Transverse colon (tissue), 4 donors: ENCODE measurements at regions not wholly inside any gene's neighbourhood (a gene's known extent, or its start where the extent isn't known, plus 50 kb on each side); places are given as distances from the start of the nearest gene placed in this dataset.

Source experiments
- DNase-seq: peaks from one replicate; pipeline ENCODE4 v3.0.0-alpha.2; 2019
- H3K27ac ChIP-seq, 4 donors: fragments of 200-600 bp; sonication (generic); 2 replicates each; pipeline ENCODE4 v1.5.1; 2016 to 2018; ENCODE audit warnings: inconsistent platforms in 4 of 4
- H3K27me3 ChIP-seq: fragments of 200-600 bp; sonication (generic); 2 replicates; pipeline ENCODE4 v1.5.1; 2017; ENCODE audit warnings: inconsistent platforms
- H3K36me3 ChIP-seq, 4 donors: fragments of 200-600 bp; sonication (generic); 2 replicates each; pipeline ENCODE4 v1.5.1; 2017 to 2019; ENCODE audit warnings: inconsistent platforms in 4 of 4
- H3K4me1 ChIP-seq, 4 donors: fragments of 200-600 bp; sonication (generic); 2 replicates each; pipeline ENCODE4 v1.5.1; 2017 to 2020; ENCODE audit warnings: inconsistent platforms in 4 of 4
- H3K4me3 ChIP-seq, 4 donors: fragments of 200-600 bp; sonication (generic); 1 replicate in 1 of 4; 2 replicates in 3 of 4; pipeline versions ENCODE4 v1.5.1 to v1.6.1; 2017 to 2019; ENCODE audit warnings: inconsistent platforms in 4 of 4
- H3K9me3 ChIP-seq, 2 donors: fragments of 200-600 bp; sonication (generic); 2 replicates each; pipeline ENCODE4 v1.5.1; 2017 to 2019; ENCODE audit warnings: inconsistent platforms in 2 of 2
- CTCF ChIP-seq, 5 experiments: fragments of 200-600 bp in 3 of 5; fragments of 450-650 bp in 2 of 5; sonication (generic) in 3 of 5; IDR thresholded peaks; 1 replicate in 2 of 5; 2 replicates in 3 of 5; pipeline ENCODE4 v1.5.1; 2016 to 2017; ENCODE audit warnings: antibody characterized with exemption in 5 of 5, inconsistent platforms in 3 of 5, mild to moderate bottlenecking in 2 of 5, moderate library complexity in 1 of 5
- EP300 ChIP-seq: sonication (generic); formaldehyde crosslinking; IDR thresholded peaks from one replicate; pipeline ENCODE4 v1.6.1; 2017; ENCODE audit warnings: antibody characterized with exemption, low read depth
- POLR2A ChIP-seq: fragments of 450-650 bp; IDR thresholded peaks from one replicate; pipeline ENCODE4 v1.6.1; 2016; ENCODE audit warnings: antibody characterized with exemption, mild to moderate bottlenecking, moderate library complexity
- POLR2AphosphoS5 ChIP-seq, 3 donors: sonication (generic); formaldehyde crosslinking; IDR thresholded peaks; one replicate each; pipeline ENCODE4 v1.6.1; 2016; ENCODE audit warnings: antibody characterized with exemption in 3 of 3
- WGBS, 2 donors: methylation state at CpG; one replicate each; pipeline ENCODE4 v1.1.5; 2018; ENCODE audit warnings: low coverage in 1 of 2; 5-methylcytosine and 5-hydroxymethylcytosine counted together
- in situ Hi-C, 4 donors: fragments of 200-750 bp; cut with MboI; loops; one replicate each; pipeline versions ENCODE4 v1.15.0 to v1.15.1; 2017; ENCODE audit warnings: low sequenced_read_pairs in 3 of 4, low pct_ligation_motif_present in 1 of 4, low pct_unique_long_range_greater_than_20kb in 1 of 4
- intact Hi-C: fragments of 100-400 bp; cut with DNase I; formaldehyde crosslinking; loops from one replicate; pipeline ENCODE4 v1.15.1; 2023; ENCODE audit warnings: low total_unique reads

DNA sequence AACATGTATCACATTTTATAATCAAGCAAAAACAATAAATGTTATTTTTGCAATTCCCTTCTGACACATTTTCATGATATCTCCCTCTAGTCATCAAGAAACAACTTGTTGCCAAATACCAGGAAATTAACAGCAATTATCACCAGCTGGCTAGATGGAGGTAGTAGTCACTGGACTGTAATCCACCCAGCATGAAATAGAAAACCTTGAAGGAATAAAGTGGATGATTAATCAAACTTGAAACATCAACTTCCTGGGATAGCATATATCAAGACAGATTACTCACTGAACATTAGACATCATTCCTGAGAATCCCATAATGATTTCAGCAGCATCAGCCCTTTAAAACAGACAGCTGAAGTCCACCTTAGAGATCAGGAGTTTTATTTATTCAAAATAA lies 259.0 kb downstream of the CCDC59 start:
- intact Hi-C loops (no loop called here), in situ Hi-C loops (no loop called here)
- Histone ChIP-seq H3K36me3 (no peaks in the 10 kb centered on the region), H3K4me3 (no peak overlapping the region), H3K27ac (no peak overlapping the region), H3K4me1 (no peaks in the 10 kb centered on the region), H3K27me3 (no peaks in the 10 kb centered on the region), H3K9me3 (no peaks in the 10 kb centered on the region)
- DNase-seq = no peak
- TF ChIP-seq EP300 (no peak), POLR2A (no peak), POLR2AphosphoS5 (IDR thresholded peaks at IDR 0.05) (no peak), CTCF (IDR thresholded peaks at IDR 0.05) (no peak)

- TF ChIP-seq CTCF (IDR thresholded peaks at IDR 0.05) (no peak), POLR2A (no peak), EP300 (no peak), POLR2AphosphoS5 (IDR thresholded peaks at IDR 0.05) (no peak)
- no peaks in the 10 kb centered on the region for H3K4me1 ChIP-seq
Measured at GRCh38 chr12:82097877-82098276, 260.3 kb downstream of the CCDC59 start.

DNA sequence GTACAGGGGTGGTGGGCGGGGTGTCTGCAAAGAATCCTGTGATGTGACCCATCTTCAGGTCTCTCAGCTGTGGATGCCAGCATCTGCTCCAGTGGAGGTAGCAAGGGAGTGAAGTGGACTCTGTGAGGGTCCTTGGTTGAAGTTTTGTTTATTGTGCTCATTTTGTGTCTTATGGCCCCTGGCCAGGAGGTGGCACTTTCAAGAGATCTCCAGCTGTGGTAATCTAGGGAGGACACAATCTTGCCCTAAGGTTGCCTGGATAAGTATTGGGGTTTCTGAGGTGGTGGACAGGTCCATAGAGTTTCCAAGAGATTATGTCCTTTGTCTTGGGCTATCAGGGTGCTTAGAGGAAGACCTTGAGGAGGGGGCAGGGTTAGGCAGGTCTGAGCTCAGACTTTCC lies 260.7 kb downstream of the CCDC59 start:
- Histone ChIP-seq H3K4me1 (no peaks in the 10 kb centered on the region), H3K4me3 (no peak overlapping the region), H3K27me3 (no peaks in the 10 kb centered on the region), H3K27ac (no peak overlapping the region), H3K36me3 (no peaks in the 10 kb centered on the region), H3K9me3 (no peaks in the 10 kb centered on the region)
- no peak for DNase-seq
- intact Hi-C loops (no loop called here), in situ Hi-C loops (no loop called here)
- 37% methylated on average over 1 of the region's 1 CpG; no CpG with 5 or more reads in 1 of the 2 donors for WGBS, 2 donors
- TF ChIP-seq POLR2AphosphoS5 (IDR thresholded peaks at IDR 0.05) = no peak
- TF ChIP-seq CTCF (IDR thresholded peaks at IDR 0.05) = no peak
- TF ChIP-seq POLR2A = no peak
- no peak for TF ChIP-seq EP300

More at GRCh38 chr12:82097877-82098276, 260.3 kb downstream of the CCDC59 start:
- Histone ChIP-seq H3K27me3 (no peaks in the 10 kb centered on the region), H3K27ac (no peak overlapping the region), H3K4me3 (no peak overlapping the region), H3K9me3 (no peaks in the 10 kb centered on the region), H3K36me3 (no peaks in the 10 kb centered on the region)
- in situ Hi-C loops (no loop called here), intact Hi-C loops (no loop called here)
- 50% methylated on average over 1 of the region's 1 CpG; no CpG with 5 or more reads in 1 of the 2 donors for WGBS, 2 donors
- no peak for DNase-seq

- no peaks in the 10 kb centered on the region for H3K9me3 ChIP-seq
- no peaks in the 10 kb centered on the region for H3K27me3 ChIP-seq
- in situ Hi-C loops = no loop called here
- WGBS, 2 donors = 90 to 93% methylated on average over 1 of the region's 1 CpG
- intact Hi-C loops = no loop called here
- TF ChIP-seq CTCF (IDR thresholded peaks at IDR 0.05) (no peak), POLR2AphosphoS5 (IDR thresholded peaks at IDR 0.05) (no peak), EP300 (no peak), POLR2A (no peak)
- no peak for DNase-seq
- no peak overlapping the region for H3K27ac ChIP-seq
- H3K4me3 ChIP-seq = no peak overlapping the region
- no peaks in the 10 kb centered on the region for H3K36me3 ChIP-seq
- H3K4me1 ChIP-seq = no peaks in the 10 kb centered on the region
Measured at GRCh38 chr12:82090165-82090564, 268.0 kb downstream of the CCDC59 start.
